ENCODE measurements at regions not wholly inside any gene's neighbourhood (a gene's known extent, or its start where the extent isn't known, plus 50 kb on each side); places are given as distances from the start of the nearest gene placed in this dataset.
"Not testable (repeated sequence)": the region's sequence is repeated elsewhere in the genome, so short reads cannot be mapped to it uniquely, and the experiment has no call there.

DNA sequence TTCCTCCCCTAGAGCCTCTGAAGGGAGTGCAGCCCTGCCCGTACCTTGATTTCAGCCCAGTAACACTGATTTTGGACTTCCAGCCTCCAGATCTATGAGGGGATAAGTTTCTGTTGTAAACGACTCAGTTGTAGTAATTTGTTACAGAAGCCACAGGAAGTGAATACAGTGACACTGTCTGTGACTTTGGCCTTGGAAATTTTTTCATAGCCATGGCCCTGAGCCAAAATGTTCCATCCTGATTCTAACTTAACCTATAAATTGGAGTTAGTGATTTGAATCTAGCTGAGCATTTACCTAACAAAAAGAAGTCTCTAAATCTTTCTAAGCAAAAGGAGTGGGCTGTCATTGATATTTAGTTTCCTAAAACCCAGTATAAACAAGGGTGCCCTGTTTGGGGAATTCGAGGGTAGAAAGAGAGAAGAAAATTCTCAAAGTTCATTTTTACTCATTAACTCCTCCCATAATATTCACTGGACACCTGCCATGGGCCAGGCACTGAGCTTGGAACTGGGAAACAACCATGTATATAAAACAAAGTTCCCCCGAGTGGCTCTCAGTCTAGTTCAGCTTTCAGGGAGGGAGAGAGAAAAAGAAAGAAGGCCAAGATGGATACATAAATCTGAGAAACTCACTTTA is 162.3 kb downstream of the SKIDA1 start:
- DNase-seq, result no peak

DNA sequence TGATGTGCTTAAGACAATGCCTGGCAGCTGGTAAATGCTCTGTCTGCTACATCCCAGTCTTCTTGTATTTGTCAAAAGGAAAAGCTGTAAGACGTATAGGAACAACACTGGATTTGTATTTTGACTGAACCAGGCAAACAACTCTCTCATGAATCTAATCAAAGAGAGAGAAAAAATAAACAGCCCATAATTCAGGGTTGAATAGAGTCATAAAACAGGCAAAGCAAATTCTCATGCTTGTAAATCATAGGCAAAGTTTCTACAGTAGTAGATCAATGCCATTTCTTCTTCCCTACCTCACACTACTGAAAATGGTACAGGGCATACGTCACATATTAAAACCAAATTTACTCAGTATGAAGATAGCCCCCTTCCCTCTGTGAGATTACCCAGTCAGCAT is 166.3 kb downstream of the SKIDA1 start:
- no peak for DNase-seq

DNA sequence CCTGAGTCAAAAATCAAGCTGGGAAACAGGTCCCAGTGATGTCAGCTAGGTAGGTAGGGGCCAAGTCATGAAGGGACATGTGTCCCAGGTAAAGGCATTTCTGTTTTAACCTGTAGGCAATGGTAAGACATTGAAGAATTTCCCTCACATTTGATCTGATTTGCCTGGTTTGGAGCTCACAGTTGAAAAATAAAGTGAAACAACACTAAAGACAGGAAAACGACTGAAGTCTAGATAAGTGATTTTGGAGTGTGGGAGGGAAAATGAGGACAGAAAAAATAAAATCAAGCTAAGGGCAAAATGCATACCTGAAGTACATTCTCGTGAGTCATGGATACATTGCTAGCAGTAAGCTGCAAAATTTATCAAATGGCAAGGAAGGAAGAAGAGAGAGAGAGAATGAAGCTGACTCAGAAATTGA is 169.9 kb downstream of the SKIDA1 start:
- no peak for DNase-seq

DNA sequence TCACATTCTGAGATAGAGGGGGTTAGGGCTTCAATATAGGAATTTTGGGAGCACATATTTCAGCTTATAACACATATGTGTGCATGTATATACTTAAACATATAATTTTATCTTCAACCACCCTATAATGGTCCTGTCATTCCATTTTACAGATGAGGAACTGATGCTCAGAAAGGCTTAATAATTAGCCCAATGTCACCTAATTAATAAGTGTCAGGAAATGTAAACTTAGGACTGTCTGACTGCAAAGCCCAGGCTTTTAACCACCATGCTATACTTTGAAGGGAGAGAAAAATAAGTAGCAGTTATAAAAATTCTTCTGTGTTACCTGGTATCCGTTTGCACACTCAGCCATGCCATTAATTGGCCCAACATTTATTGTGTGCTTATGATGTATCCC is 172.6 kb downstream of the SKIDA1 start:
- no peak for DNase-seq

DNA sequence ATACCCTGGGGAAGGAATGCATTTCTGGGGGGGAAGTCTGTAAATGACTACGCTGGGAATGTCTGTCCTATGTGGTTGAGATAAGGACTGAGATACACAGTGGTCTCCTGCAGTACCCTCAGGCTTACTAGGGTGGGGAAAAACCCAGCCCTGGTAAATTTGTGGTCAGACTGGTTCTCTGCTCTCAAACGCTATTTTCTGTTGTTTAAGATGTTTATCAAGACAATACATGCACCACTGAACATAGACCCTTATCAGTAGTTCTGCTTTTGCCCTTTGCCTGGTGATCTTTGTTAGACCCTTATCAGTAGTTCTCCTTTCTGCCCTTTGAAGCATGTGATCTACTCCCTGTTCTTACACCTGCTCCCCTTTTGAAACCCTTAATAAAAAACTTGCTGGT is 173.9 kb downstream of the SKIDA1 start:
- DNase-seq, result not testable (repeated sequence)

DNA sequence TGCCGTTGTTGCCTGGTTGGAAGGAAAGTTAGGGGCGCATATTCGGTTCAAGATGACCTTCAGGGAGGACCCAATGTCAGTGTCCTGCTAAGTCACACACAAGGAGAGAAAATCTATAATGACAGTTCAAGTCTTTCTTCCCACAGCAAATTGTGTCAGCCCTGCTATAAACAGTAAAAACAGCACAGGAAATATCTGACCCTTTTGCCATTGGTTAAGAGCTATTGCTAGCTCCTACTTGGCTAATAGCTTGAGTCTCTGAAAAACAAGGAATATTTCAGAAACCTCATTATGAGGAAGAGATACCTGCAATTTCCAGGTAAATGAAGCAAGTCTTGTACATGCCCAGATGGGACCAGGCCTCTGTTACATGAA is 175.6 kb downstream of the SKIDA1 start:
- DNase-seq, result no peak

DNA sequence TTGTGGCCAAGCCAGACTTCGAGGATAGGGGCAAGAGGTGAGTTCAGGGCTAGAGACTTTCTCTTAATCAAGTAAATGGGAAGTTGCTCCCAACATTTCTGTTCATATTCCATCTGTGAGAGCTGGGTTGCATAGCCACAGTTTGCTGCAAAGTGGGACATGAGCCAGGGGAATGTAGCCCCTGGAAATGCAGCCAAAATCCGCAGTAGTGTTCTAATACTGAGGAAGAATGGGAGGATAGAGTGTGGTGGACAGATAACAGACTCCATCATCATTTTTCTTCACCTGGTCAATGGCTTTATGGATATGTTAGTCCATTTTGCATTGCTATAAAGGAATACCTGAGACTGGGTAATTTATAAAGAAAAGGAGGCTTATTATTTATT is 177.7 kb downstream of the SKIDA1 start:
- DNase-seq, result no peak

DNA sequence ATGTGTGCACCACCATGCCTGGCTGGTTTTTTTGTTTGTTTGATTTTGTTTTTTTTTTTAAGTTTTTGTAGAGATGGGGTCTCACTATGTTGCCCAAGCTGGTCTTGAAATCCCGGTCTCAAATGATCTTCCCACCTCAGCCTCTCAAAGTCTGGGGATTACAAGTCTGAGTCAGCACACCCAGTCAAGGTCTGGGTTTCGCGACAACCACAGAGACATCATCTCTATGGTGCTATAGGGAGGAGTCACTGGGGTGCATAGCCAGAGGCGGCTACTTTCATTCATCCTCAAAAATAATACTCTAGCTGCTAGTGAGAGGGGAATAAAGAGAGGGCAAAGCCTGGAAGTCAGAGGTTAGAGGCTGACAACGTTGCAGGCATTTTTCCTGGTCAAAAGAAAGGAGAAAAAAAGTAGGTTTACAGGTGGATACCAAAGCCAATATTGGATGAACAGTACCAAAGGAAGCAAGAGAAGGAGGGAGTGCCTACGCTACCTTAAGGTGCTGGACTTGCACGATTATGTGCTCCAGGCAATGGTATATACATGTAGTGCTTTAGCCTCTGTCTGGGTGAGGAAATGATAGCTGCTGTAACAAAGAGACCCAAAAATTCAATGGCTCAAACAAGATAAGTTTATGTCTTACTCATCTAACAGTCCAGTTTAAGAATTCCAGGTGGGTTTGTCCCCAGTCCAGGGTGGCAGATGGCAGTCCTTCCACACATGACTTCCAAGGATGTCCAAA is 178.3 kb downstream of the SKIDA1 start:
- DNase-seq, result no peak

DNA sequence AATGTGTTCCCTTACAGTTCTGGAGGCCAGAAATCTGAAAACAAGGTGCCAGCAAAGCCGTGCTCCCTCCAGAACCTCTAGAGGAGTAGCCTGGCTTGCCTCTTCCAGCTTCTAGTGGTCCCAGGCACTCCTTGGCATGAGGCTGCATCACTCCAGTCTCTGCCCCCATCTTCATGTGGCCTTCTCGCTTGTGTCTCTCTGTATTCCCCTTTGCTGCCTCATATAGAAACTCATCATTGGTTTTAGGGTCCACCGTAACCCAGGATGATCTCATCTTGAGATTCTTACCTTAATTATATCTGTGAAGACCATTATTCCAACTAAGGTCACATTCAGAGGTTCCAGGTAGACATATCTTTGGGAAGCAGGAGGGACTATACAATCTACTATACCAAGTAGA is 182.4 kb downstream of the SKIDA1 start:
- no peak for DNase-seq

DNA sequence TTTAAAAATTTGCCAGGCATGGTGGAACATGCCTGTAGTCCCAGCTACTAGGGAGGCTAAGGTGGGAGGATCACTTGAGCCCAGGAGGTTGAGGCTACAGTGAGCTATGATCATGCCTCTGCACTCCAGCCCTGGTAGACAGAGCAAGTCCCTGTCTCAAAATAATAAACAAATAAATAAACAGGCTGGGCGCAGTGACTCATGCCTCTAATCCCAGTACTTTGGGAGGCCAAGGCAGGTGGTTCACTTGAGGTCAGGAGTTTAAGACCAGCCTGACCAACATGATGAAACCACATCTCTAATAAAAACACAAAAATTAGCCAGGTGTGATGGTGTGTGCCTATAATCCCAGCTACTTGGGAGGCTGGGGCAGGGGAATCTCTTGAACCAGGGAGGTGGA is 183.0 kb downstream of the SKIDA1 start:
- DNase-seq, result not testable (repeated sequence)

DNA sequence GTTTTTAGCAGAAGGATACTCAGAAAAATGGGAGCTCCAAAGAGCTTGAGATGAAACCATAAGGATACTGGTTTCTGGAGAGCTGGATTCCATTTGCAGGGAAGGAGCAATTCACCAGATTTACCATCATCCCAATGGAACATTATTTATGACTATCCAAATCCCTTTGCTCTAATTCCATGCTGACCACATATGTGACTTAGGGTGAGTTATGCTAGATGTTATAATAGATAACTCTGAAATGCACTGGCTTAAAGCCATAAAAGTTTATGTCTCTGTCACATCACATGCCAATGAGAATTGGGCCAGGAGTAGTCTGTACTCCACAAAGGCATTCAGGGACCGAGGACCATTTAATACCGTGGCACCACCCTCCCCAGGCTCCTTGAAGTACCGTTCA is 185.2 kb downstream of the SKIDA1 start:
- DNase-seq, result no peak

DNA sequence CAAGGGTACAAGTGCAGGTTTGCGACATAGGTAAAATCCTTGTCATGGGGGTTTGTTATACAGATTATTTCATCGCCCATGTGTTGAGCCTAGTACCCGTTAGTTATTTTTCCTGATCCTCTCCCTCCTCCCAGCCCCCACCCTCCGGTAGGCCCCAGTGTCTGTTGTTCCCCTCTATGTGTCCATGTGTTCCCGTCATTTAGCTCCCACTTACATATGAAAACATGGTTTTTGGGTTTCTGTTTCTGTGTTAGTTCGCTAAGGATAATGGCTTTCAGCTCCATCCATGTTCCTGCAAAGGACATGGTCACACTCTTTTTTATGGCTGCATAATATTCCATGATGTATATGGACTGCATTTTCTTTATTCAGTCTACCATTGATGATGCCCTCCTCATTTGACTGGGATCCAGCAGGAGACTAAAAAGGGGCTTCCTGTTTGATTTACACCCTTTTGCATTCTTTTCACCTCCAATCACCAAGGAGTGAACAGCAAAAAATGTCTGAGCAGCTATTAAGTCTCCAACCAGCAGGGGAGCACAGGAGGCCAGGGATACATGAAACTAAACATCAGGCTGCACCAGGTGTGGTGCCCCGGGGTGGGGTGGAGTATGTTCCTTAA is 188.2 kb downstream of the SKIDA1 start:
- DNase-seq, result no peak

DNA sequence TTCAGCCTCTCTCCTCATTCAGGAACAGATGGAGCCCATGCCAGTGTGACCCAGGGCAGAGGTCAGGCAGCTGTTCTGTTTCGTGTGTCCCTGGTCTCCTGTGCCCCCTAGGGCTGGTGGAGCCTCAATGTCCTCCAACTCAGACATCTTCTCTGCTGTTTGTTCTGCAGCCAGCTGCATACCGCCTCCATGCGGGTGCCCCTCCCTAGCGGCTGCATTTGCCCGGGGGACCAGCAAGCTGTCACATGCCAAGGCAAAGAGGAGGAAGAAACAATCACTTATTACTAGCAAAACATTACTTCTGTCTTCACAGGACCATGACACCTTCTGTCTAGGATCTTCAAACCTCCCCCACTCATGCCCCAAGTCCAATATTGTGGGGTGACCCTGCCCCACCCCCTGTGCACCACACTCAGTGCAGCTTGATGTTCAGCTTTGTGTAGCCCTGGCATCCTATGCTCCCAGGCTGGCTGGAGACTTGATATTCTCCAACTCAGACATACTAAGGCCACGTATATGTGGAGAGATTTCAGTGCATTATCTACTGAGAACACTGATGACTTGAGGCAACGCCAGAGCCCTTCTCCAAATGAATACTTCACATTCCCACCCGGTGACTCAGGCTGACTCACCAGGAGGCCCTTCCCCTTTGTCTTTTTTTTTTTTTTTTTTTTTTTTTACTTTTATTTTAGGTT is 188.9 kb downstream of the SKIDA1 start:
- DNase-seq, result no peak

DNA sequence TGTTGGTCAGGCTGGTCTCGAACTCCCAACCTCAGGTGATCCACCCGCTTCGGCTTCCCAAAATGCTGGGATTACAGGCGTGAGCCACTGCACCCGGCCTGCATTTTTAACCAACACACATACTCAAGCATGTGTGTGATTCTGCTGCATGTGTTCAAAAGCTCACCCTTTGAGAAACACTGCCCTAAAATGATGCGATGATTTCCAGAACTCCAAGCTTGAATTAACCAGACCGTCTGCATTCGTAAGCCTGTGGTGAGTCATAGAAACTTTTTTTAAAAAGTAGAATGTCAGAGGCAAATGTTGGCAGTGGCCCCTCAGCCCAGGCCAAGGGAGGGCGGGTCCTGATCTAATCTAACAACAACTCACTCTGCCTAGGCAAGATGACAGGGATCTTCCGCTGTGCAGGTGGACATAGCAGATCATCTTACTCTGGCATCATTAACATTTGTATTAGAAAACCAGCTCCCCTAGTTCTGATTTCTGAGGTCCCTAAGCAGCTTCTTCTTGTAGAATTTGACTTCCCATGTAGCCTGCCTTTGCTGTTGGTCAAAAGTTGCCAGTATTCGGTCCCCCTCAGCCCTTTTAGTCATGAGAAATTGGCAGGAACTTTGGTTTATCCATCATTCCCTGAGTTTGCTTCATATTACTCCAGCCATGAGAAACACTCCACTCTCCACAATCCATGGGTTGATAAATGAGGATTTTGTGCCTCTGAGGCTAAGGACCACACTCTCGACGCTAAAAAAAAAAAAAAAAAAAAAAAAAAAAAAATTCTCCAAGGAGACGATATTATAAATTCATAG is 190.4 kb downstream of the SKIDA1 start:
- DNase-seq, result no peak

DNA sequence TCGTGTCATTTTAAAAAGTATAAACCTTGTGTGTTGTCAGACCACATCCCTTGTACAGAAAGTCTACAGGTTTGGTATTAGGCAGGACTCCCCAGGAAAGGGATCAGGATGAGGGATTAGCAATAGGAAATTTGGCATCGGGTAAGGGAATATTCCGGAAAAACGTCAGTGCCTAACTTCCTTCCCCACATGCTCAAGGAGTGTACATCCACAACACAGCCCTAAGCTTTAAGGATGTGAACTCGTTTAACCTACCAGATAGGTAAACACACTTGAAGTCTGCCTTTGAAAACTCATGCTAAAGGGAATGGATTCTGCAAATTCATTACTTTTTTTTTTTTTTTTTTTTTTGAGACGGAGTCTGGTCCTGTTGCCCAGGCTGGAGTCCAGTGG is 194.9 kb downstream of the SKIDA1 start:
- DNase-seq, result no peak

DNA sequence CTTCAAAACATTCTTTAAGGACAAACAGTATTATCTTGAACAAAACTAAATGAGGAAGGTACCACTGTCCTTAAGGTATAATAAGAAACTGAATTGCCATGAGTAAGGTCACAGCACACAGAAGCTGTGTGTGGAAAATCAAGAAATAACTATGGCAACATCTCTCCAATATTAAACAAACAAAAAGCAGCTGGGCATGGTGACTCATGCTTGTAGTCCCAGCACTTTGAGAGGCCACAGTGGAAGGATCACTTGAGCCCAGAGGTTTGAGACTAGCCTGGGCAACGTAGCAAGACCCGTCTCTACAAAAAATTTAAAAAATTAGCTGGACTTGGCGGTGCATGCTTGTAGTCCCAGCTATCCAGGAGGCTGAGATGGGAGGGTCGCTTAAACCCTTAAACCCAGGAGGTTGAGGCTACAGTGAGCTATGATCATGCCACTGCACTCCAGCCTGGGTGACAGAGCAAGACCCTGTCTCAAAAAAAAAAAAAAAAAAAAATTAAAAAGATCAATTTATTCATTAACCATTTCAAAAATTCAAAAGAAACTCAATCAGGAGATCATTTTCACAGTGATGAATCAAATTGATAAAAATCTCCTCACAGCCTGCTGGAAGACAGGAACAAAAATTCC is 195.4 kb downstream of the SKIDA1 start:
- DNase-seq, result no peak

DNA sequence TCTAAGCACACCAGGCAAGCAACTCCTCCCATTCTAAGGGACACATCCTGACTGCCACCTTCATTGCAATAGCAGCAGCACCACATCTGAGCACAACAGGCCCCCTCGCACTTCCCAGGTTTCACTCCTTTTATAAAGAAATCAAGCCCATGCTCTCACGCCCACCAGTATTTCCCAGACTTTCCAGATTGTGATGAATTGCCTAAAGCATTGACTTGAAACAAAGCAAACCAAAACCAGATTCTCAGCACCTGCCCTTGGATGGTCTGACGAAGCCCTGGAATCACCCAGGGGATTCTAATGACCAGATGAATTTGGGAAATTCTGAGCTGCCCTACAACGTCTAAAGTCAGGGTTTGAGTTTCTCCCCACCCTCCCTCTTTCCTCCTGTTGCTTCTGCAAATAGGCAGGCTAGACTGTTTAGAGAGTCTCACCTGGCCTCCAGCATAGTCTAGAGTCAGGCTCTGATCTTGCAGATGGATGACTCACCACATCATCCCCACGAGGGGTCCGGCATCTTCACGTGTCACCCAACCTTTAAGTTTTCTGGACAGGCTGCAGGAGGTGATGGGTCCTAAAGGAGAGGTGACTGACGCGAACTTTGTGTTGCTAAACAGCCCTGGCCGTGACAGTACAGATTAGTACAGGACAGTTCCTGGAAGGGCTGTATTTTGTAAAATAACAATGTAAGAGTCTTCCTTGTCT is 198.0 kb downstream of the SKIDA1 start:
- no peak for DNase-seq

DNA sequence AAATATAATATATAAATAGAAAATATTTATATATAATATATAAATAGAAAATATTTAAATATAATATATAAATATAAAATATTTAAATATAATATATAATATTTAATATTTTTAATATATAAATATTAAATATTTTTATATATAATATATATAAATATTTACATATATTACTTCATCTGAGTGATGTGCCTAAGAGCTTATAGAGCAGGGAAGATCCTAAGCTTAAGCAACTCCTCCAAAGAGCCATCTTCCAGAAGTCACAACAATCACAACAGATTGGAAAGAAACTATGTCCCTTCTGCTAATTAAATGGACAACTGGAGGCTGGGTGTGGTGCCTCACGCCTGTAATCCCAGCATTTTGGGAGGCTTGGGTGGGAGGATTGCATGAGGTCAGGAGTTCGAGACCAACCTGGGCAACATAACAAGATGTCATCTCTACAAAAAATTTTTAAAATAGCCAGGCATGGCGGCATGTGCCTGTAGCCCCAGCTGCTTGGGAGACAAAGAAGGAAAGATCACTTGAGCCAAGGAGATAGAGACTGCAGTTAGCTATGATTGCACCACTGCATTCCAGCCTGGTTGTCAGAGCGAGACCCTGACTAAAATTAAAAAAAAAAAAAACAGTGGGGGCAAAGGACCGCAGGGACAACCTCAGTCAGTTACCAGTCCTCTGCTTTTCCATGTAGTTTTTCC is 198.7 kb downstream of the SKIDA1 start:
- no peak for DNase-seq

DNA sequence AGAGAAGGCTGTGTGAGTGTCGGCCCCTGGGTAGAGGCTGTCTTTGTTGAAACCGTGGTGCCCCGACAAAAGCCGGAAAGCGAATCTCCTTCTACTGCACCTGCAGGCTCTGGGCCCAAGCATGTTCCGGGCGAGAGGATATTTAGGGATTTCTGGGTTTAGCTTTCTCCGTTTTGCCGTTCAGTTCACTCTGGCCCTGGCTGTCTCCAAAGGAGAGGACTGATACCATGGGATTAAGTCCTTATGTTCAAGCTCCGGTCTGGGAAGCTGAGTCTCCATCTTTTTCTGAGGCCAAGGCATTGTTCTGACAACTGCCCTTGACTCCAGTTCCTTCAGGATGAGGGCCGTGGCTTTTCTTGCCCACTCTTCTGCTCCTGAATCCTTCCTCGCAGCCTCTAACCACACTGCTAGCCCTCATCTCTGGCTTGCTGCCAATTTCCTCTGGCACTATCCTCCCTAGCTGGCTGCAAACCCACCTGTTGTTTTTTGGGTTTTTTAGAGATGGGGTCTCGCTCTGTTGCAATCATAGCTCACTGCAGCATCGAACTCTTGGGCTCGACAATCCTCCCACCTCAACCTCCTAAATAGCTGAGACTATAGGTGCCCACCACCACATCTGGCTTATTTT is 206.8 kb downstream of the SKIDA1 start:
- no peak for DNase-seq

DNA sequence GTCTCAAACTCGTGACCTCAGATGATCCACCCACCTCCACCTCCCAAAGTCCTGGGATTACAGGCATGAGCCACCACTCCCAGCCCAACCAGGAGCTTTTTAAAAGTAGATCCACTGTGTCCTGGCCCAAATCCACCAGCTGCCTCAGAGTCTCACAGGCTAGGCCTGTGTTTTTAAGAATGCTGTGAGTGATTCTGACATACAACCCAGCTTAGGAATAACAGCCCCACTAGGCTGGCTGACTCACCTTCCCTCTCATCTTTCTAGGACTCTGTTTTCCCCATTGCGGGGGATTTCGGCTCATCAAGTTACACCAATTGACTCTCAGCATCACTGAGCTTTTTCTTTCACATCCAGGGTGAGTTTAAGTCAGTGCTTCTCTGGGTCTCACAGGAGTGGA is 207.6 kb downstream of the SKIDA1 start:
- no peak for DNase-seq
